Keratinocyte (primary cell): ENCODE measurements at regions not wholly inside any gene's neighbourhood (a gene's known extent, or its start where the extent isn't known, plus 50 kb on each side); places are given as distances from the start of the nearest gene placed in this dataset.

ENCODE experiments used
- DNase-seq: peaks from one replicate; pipeline ENCODE4 v3.0.0-alpha.2; 2011; ENCODE audit warnings: low read depth, missing footprints, low spot score
- FAIRE-seq: peaks from 2 replicates; lab custom pipeline; 2011; peaks lifted over from hg19 to GRCh38; lab: Jason Lieb, UNC
- H2AFZ ChIP-seq: 2 replicates; pipeline ENCODE4 v1.6.0; 2012; ENCODE audit warnings: low read length, control low read depth, inconsistent platforms; ENCODE audit not compliant: control insufficient read depth
- H3K27ac ChIP-seq: 2 replicates; pipeline ENCODE4 v1.5.1; 2011; ENCODE audit warnings: low read length; ENCODE audit not compliant: control insufficient read depth, insufficient read depth
- H3K27me3 ChIP-seq: 3 replicates; pipeline ENCODE4 v1.6.0; 2011; ENCODE audit warnings: low read length; ENCODE audit not compliant: control insufficient read depth, insufficient read depth; ENCODE audit errors: extremely low read depth
- H3K36me3 ChIP-seq, 2 experiments: 2 replicates in 1 of 2; 3 replicates in 1 of 2; pipeline ENCODE4 v1.5.1; 2011; ENCODE audit warnings: low read length in 2 of 2, mild to moderate bottlenecking in 1 of 2; ENCODE audit not compliant: control insufficient read depth in 2 of 2, insufficient read depth in 2 of 2; ENCODE audit errors: extremely low read depth in 1 of 2
- H3K4me1 ChIP-seq: 3 replicates; pipeline ENCODE4 v1.5.1; 2011; ENCODE audit warnings: low read length; ENCODE audit not compliant: control insufficient read depth, insufficient read depth; ENCODE audit errors: extremely low read depth
- H3K4me2 ChIP-seq: 3 replicates; pipeline ENCODE4 v1.6.0; 2011; ENCODE audit warnings: low read depth, low read length; ENCODE audit not compliant: control insufficient read depth, insufficient read depth; ENCODE audit errors: extremely low read depth
- H3K4me3 ChIP-seq, 3 experiments: fragments of 200-600 bp in 1 of 3; sonication (generic) in 1 of 3; 2 replicates in 2 of 3; 3 replicates in 1 of 3; pipeline ENCODE4 v1.5.1; 2011 to 2016; ENCODE audit warnings: low read length in 3 of 3, mild to moderate bottlenecking in 3 of 3, control low read depth in 2 of 3, inconsistent platforms in 1 of 3, low read depth in 1 of 3, mixed read lengths in 1 of 3, mixed run types in 1 of 3, moderate library complexity in 1 of 3; ENCODE audit not compliant: control insufficient read depth in 2 of 3, insufficient read depth in 2 of 3; ENCODE audit errors: extremely low read depth in 1 of 3
- H3K79me2 ChIP-seq: 2 replicates; pipeline ENCODE4 v1.6.0; 2012; ENCODE audit warnings: low read length; ENCODE audit not compliant: control insufficient read depth, insufficient read depth
- H3K9ac ChIP-seq: 3 replicates; pipeline ENCODE4 v1.6.0; 2011; ENCODE audit warnings: low read length; ENCODE audit not compliant: control insufficient read depth, insufficient read depth; ENCODE audit errors: extremely low read depth
- H3K9me1 ChIP-seq: 3 replicates; pipeline ENCODE4 v1.6.0; 2011; ENCODE audit warnings: low read length; ENCODE audit not compliant: control insufficient read depth, insufficient read depth; ENCODE audit errors: extremely low read depth
- H3K9me3 ChIP-seq: 2 replicates; pipeline ENCODE4 v1.5.1; 2012; ENCODE audit warnings: low read depth, low read length; ENCODE audit not compliant: control insufficient read depth
- H4K20me1 ChIP-seq: 3 replicates; pipeline ENCODE4 v1.6.0; 2011; ENCODE audit warnings: low read length; ENCODE audit not compliant: control insufficient read depth, insufficient read depth; ENCODE audit errors: extremely low read depth
- EZH2 ChIP-seq: IDR thresholded peaks from one replicate; pipeline ENCODE4 v1.6.1; 2012; ENCODE audit warnings: inconsistent platforms, mild to moderate bottlenecking, low read length, moderate library complexity
- dilution Hi-C: fragments of 300-500 bp; cut with MboI; formaldehyde crosslinking; loops from one replicate; pipeline ENCODE4 v1.7.0; 2020; ENCODE audit warnings: low sequenced_read_pairs; ENCODE audit not compliant: extremely low pct_ligation_motif_present
- TF ChIP-seq, protein P1 (sequence below), 3 experiments: IDR thresholded peaks in 1 of 3; conservative IDR thresholded peaks in 1 of 3; optimal IDR thresholded peaks in 1 of 3; 2 replicates in 2 of 3; 3 replicates in 1 of 3; pipeline versions ENCODE3 to v1.5.1; 2011; ENCODE audit warnings: low read length in 3 of 3, mild to moderate bottlenecking in 3 of 3, moderate library complexity in 2 of 3, control low read depth in 1 of 3, inconsistent platforms in 1 of 3; ENCODE audit not compliant: insufficient read depth in 2 of 3; ENCODE audit errors: extremely low read depth in 1 of 3

DNA sequence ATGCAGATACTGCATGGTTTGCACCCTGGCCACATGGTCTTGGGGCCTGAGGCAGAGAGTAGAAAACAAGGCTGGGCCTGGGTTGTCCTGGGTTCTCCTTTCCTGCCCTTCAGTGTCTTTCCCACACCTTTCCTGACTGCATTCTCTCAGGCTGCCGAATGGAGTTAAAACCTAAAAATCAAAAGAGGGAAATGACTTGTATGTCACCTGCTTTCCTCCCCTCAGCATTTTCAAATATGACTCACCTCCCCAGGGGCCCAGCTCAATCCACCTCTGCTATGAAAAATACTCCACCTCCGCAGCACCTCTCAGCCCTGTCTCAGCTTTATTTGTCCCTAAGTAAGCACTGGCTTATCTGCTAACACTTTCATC lies 457.8 kb upstream of the MEX3C start:
- Histone ChIP-seq H4K20me1 (no peaks in the 10 kb centered on the region), H3K4me1 (no peaks in the 10 kb centered on the region), H3K9me3 (no peaks in the 10 kb centered on the region), H2AFZ (no peak overlapping the region), H3K27me3 (no peaks in the 10 kb centered on the region), H3K4me2 (no peak overlapping the region), H3K9me1 (no peaks in the 10 kb centered on the region), H3K36me3 (no peaks in the 10 kb centered on the region), H3K4me3 (no peak overlapping the region), H3K79me2 (no peaks in the 10 kb centered on the region), H3K27ac (no peak overlapping the region), H3K9ac (no peak overlapping the region)
- FAIRE-seq, result no peak
- no peak for DNase-seq
- TF ChIP-seq EZH2, result no peak
- TF ChIP-seq, protein P1, sequence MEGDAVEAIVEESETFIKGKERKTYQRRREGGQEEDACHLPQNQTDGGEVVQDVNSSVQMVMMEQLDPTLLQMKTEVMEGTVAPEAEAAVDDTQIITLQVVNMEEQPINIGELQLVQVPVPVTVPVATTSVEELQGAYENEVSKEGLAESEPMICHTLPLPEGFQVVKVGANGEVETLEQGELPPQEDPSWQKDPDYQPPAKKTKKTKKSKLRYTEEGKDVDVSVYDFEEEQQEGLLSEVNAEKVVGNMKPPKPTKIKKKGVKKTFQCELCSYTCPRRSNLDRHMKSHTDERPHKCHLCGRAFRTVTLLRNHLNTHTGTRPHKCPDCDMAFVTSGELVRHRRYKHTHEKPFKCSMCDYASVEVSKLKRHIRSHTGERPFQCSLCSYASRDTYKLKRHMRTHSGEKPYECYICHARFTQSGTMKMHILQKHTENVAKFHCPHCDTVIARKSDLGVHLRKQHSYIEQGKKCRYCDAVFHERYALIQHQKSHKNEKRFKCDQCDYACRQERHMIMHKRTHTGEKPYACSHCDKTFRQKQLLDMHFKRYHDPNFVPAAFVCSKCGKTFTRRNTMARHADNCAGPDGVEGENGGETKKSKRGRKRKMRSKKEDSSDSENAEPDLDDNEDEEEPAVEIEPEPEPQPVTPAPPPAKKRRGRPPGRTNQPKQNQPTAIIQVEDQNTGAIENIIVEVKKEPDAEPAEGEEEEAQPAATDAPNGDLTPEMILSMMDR (optimal IDR thresholded peaks at IDR 0.05 in 1 of 3, IDR thresholded peaks at IDR 0.05 in 1 of 3, conservative IDR thresholded peaks at IDR 0.05 in 1 of 3; ENCODE audit: extremely low read depth in 1 of 3, insufficient read depth in 2 of 3, low read length in 3 of 3), result no peak
- dilution Hi-C loops, result no loop called here

DNA sequence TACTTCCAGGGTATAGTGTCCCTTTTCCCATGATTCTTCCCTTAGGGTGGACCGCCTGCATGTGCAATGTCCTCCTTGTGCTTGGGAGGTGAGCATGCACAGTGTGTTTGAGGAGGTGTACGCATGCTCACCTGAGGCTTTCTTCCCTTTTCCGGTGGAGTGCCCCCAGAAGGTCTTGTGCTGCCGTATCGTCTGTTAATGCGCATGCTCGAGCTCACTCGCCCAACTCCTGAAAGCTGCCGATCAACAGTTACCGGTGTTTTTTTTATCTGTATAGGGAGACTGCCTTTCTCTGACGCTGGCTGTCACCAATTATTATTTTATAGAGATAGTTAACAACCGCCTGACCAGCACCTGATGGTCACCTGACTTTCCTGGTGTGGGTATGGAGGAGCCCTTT lies 458.8 kb upstream of the MEX3C start:
- Histone ChIP-seq H4K20me1 (no peaks in the 10 kb centered on the region), H3K27ac (no peak overlapping the region), H3K79me2 (no peaks in the 10 kb centered on the region), H3K9ac (no peak overlapping the region), H2AFZ (no peak overlapping the region), H3K9me3 (no peaks in the 10 kb centered on the region), H3K27me3 (no peaks in the 10 kb centered on the region), H3K4me2 (no peak overlapping the region), H3K9me1 (no peaks in the 10 kb centered on the region), H3K36me3 (no peaks in the 10 kb centered on the region), H3K4me3 (no peak overlapping the region), H3K4me1 (no peaks in the 10 kb centered on the region)
- DNase-seq (no peak), FAIRE-seq (no peak)
- dilution Hi-C loops, result no loop called here
- TF ChIP-seq, protein P1 (optimal IDR thresholded peaks at IDR 0.05 in 1 of 3, IDR thresholded peaks at IDR 0.05 in 1 of 3, conservative IDR thresholded peaks at IDR 0.05 in 1 of 3; ENCODE audit: extremely low read depth in 1 of 3, insufficient read depth in 2 of 3, low read length in 3 of 3), result no peak
- no peak for TF ChIP-seq EZH2
